ENCODE measurements at regions not wholly inside any gene's neighbourhood (a gene's known extent, or its start where the extent isn't known, plus 50 kb on each side); places are given as distances from the start of the nearest gene placed in this dataset.

DNA sequence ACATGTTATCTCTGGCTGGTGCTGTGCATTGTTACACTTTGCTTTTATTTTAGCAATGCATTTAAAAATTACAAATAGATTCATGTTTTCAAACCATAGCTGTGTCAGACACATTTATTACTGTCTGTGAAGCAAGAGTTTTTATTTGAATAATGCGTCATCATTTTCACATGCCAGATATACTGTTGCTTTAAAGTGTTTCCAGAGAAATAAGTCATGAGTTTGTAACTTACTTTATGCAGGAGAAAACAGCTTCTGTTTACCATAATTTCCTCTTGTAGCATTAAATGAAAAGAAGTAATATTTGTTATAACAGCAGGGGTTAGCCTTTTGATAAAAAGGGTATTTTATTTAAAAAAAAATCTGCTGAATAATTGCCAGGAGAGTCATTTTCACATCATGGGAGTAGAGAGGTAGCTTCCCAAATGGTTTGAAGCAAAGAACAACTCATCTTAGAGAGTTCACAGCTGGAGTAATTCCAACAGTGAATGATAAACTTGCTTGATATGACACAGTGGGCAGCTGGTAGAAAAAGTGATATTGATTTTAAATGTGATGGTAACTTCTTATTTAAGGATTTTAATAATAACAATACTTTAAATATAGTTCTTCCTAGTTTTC lies 1274.5 kb upstream of the CRIM1 start:
- DNase-seq, result no peak

DNA sequence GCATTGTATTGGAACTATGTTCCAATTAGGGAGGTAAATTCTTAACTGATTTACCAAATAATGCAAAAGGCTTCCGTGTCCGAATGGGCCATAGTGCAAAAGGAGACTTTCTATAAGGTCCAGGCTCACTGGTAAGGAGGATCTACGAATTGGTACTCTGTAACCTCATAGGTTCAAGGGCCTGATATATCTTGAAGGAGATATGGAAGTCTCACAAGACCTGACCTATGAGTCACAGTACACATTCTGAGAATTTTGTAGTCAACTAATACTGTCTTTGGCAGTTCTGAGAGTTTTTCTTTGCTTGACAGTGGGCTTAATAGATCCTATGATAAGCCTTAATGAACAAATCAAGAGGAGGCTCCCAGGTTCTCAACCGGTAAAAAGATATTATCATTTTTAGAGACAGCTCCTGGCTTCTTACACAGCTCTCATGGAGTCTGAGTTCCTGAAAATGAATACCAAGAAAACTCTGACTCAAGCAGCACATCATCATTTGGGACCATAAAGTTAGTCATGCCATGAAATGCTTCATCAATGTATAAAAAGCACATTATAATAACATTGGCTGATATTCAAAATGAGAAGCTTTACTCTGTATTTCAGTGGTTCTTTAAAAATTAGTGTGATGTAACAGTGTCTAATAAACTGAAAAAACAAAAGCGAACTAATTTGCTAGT lies 1275.2 kb upstream of the CRIM1 start:
- no peak for DNase-seq

- DNase-seq, result no peak
These were observed 1288.2 kb upstream of the CRIM1 start for GRCh38 chr2:35067420-35067819.

DNA sequence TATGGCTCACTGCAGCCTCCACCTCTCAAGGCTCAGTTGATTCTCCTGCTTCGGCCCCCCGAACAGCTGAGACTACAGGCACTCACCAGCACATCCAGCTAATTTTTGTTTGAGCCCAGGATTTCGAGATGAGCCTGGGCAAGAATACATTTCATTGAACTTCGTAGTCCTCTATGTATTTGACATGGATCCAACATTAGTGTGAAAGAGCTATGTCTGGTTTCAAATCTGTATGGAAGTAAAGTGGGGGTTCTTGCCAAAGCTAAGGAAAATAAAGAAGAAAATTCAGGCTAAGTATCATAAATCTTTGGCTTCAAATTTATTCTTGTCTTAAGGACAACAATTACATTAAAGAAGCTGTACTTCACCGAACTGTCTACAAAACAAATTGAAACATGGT lies 1291.7 kb upstream of the CRIM1 start:
- no peak for DNase-seq

DNA sequence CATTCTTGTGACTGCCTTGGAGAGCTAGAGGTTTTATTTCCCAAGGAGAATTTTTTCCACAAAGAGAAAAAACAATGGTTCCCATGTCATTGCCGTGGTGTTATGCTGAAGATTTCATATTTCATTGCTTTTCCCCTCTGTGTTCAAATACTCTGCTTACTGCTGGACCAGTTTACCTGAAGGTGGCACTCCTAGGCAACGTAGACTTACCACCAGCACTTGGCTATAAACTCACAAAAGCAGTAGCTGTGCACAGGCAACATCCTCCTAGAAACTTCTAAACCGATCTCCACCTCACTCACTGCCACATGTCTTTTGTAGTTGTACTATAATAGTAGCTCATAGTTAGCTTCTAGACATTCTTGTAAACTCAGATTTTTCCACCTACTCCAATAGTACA lies 1319.7 kb upstream of the CRIM1 start:
- DNase-seq, result peak; percentile 63

GRCh38 chr2:35033748-35034147 lies 1321.8 kb upstream of the CRIM1 start:
- DNase-seq, result no peak

DNA sequence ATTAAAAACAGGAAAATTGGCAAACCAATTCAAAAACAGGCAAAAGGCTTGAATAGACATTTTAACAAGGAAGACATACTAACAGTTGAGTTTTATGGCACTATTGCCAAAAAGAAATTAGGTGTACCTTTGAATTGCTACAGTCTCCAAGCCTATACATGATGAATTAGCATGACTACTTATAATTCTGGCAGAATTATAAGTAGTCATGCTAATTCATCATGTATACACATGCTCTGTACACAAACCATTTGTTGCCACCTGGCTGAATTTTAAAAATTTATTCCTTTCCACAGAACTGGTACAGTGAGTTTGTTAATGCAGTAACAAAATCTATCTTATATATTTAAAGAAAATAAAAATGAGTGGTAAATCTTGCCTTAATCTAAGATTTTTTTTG lies 1332.0 kb upstream of the CRIM1 start:
- no peak for DNase-seq

DNA sequence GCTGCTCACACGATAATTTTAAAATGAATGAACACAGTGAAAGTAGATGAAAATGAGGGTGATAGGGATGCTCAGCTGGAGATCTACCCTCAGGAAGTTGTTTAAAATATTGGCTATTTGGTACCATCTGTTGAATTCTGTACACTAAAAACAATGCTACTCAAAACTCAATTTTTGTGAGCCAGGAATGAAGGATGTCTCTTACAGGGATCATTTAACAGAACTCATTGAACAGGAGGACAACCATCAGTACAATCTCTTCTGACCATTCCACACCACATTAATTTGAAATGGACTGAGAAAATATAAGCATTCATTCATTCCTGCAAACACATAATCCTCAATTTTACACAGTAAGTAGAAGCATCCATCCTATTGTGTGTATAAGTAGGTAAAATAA lies 1355.1 kb upstream of the CRIM1 start:
- no peak for DNase-seq

DNA sequence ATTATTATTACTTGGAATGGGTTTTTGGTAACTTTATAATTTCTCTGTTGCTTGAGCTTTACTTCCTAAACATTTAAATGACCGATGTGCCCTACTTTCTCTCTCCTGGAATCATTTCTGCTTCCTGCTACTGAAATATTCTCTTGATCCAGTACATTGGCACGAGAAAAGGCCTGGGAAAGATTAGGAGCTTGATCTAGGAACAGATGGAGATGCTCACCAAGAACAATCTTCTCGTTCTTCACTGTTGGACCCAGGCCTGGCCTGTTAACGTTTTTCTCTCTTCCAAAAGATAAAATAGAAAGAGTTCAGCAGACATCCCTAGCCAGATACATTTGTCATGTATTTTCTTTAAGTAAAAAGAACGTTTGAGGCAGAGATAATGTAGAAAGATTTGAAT lies 1356.8 kb upstream of the CRIM1 start:
- no peak for DNase-seq

DNA sequence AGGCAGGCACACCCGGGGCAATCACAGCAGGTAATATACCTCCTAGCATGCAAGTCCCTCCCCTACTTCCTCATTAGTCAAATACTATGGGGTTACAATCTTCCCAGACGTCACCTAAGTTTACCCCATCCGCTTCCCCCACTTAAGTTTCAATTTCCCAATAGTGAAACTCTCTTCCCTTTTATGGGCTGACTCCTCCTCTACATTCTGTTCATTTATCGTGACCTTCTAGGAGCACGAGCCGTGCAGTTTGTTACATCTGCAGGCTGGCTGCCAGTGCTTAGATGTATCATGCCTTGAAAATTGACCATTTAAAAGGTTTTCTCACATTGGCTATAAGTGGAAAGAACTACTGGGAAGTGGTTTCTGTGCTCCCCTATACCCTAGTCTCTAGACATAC lies 1357.8 kb upstream of the CRIM1 start:
- DNase-seq, result no peak

DNA sequence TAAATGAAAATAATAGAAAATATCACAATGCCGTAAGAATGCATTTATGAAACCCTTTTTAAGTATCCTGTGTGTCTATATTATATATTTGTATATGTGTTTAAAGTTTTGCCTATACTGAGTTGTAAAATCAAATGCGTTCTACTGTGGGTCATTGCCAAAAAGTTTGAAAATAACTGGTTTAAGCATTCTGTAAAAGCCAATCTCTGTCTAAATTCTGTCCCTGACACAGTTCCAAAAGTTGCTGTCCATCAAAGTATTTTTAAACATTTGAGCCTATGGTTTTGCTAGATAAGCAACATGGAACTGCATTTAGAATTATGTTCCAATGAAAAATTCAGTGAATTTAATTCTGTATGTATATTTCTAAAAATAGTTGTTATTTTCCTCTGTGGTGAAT lies 1360.4 kb upstream of the CRIM1 start:
- no peak for DNase-seq

GRCh38 chr2:34991508-34992274 lies 1363.9 kb upstream of the CRIM1 start:
- no peak for DNase-seq

- DNase-seq, result no peak
These were observed 1370.1 kb upstream of the CRIM1 start for GRCh38 chr2:34985474-34985873.

DNA sequence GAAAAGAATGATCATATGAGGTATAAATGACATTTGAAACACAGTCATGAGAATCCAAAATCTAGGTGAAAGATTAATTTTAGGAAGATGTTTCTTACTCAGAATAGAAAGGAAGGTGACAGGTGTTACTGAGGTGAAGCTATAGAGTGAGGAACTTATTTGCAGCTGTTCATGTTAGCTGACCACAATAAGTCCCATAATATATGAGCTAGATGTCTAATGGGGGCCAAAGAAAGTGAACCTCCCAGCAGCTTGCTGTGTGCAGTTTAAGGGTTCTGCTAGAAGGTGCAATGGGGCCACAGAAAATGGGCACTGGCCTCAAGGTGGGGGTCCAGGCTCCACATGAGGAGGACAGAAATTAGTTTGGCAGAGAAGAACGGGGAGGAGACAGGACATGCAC lies 1374.9 kb upstream of the CRIM1 start:
- no peak for DNase-seq

- no peak for DNase-seq
These were observed 1376.4 kb upstream of the CRIM1 start for GRCh38 chr2:34979148-34979547.

DNA sequence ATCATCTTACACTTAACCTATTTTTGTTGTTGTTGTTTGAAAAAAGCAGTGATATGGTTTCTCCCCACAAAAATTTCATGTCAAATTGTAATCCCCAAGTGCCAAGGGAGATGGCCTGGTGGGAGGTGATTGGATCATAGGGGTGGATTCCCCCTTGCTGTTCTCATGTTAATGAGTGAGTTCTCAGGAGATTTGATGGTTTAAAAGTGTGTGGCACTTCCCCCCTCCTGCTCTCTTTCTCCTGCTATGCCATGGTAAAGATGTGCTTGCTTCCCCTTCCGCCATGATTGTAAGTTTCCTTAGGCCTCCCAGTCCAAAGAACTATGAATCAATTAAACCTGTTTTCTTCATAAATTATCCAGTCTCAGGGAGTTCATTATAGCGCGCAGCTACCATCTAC lies 1362.7 kb upstream of the FAM98A start:
- no peak for DNase-seq

DNA sequence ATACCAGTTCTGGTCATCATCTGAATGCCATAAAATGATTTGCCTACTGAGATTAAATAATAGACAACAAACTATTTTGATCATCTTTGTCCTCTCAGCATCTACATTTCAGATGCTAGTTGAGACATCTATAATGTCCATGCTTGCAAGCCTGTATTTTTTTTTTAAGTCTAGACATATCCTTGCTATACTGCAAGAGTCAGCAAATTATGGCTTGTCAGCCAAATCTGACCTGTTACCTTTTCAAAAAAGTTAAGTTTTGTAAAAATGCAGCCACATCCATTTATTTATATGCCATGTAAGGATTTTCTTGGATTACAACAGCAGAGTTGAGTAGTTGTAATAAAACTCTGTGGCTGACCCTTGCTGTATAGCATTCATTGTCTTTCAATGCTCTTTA lies 1355.7 kb upstream of the FAM98A start:
- DNase-seq, result no peak

GRCh38 chr2:34950797-34951196 lies 1351.7 kb upstream of the FAM98A start:
- DNase-seq, result no peak

DNA sequence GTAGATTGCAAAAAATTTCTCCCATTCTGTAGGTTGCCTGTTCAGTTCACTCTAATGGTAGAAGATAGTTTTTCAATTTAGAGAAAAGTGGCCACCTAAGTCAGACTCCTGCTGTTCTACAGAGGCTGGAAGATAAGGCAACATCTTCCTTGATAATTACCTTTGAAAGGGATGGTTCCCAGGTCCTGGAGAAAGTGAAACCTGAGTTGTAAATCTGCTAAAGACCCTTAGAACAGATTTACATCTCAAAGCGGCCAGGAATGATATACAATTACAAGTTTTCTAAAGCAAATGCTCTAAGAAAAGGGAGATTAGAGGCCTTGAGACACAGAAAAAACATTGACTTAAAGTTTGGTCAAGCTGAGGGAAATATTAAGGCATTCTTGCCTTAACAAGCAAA lies 1350.2 kb upstream of the FAM98A start:
- no peak for DNase-seq

DNA sequence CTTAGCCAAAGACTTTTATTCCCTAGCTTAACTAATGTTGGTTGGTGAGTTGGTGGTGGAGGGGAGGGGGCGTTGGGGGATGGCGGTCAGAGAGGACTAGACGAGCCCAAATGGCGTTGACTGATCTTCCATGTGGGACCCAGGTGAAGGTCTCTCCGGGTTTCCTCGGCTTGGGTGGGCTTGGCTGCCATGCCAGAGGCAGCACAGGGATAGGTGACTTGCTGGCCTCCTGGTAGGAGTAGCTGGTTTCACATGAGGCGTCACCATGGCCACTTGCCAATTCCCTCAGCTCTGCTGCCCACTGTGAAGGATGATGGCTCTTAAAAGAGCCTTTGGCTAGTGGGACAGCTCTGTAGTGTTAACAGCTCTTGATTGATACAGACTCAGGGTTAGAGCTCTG lies 1337.0 kb upstream of the FAM98A start:
- DNase-seq, result peak; percentile 4

DNA sequence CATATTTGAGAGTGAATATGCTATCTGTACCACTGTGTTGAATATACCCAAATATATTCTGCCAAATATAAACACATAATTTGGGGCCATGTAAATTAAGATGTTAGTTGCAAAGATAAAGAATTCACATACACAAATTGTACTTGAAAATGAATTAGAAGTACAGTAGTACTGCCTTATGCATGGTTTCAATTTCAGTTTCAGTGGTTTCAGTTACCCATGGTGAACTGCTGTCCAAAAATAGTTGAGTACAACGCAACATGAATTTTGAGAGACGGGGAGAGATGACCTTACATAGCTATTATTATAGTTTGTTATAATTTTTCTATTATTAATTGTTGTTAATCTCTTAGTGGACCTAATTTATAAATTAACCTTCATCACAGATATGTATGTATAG lies 1313.0 kb upstream of the FAM98A start:
- DNase-seq, result no peak

DNA sequence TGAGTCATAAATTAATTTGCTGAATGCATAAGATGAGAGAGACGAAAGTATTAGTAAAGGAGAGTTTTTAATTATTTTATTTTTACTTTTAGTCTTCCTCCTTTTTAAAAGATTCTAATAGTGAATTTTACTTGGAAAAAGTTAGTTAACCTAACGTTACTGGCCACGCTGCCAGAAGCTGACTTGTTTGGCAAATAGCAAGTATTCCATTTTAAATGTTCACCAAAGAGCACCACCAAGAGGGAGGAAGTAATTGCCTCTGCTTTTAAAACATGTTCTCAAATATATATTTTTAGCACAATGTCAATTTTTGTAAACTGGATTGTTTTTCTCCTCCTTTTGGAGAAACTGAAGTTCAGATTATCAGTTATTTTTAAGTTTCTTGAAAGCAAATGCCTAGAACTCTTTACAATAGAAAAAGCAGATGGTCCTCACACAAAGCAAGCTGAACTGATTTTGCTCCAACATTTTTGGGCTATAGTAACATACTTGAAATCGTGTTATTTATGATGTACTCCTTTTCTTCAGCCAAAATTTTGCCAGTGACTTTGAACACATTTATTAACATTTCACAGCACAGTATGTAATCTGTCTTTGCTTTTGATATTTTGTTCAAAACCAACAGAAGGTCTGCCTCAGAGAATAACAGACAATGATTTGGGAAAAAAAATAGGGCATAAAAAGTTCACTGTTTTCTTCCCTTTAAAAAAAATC lies 1311.0 kb upstream of the FAM98A start:
- DNase-seq, result no peak

DNA sequence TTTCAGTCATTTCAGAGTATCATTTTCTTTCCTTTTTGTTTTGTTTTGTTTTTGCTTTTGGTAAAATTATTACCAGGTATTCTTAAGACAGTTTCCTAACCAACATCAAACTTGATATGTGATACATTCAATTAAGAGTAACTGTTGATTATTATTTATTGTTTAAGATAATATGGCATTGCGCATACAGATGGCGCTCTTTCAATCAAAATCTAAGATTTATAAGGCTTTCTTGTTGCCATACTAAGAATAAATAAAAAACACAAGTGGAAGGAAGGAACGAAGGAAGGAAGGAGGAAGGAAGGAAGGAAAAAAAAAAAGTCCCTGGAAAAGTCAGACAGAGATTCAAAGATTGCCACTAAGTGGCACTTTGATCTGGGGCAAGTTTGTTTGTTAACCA lies 1308.7 kb upstream of the FAM98A start:
- DNase-seq, result no peak

DNA sequence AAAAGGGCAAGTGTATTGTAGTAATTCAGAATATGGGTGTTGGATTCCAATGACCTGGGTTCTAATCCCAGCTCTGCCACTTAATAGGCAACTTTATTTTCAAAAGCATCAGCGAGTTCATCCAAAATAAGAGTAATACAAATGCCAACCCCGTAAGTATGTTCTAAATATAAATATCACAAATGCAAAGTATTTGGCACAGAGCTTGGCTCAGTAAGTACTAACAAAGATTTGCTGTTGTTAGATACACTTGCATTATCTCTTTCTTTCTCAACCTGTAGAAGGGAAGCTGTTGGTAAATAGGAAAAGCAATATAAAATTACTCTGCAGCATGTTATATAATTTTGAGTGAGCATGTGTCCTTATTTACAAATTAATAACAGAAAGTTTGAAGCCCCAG lies 1302.6 kb upstream of the FAM98A start:
- no peak for DNase-seq
